ENCODE measurements at regions not wholly inside any gene's neighbourhood (a gene's known extent, or its start where the extent isn't known, plus 50 kb on each side); places are given as distances from the start of the nearest gene placed in this dataset.
"Not testable (repeated sequence)": the region's sequence is repeated elsewhere in the genome, so short reads cannot be mapped to it uniquely, and the experiment has no call there.

GRCh38 chr1:164440232-164440631 is 118.8 kb upstream of the PBX1 start:
- no peak overlapping the region for H3K27ac ChIP-seq (ENCODE audit: insufficient read depth in 1 of 2, low read depth in 1 of 2, low read length in 2 of 2, poor library complexity in 1 of 2, severe bottlenecking in 2 of 2)
- WGBS (ENCODE audit: insufficient coverage), result no CpG with 5 or more reads among the region's 1 CpG
- CTCF ChIA-PET, result no interaction called here
- H3K4me3 ChIP-seq (ENCODE audit: control insufficient read depth in 1 of 7, extremely low read depth in 1 of 7, insufficient read depth in 4 of 7, low read depth in 2 of 7, low read length in 6 of 7), result no peak overlapping the region
- POLR2A ChIA-PET, result no interaction called here
- H3K9me3 ChIP-seq (ENCODE audit: control extremely low read depth in 1 of 5, control insufficient read depth in 4 of 5, insufficient read depth in 2 of 5, low read depth in 1 of 5, low read length in 4 of 5), result no peaks in the 10 kb centered on the region
- no peaks in the 10 kb centered on the region for H3K27me3 ChIP-seq (replicated peaks in 2 of 5; ENCODE audit: control insufficient read depth in 4 of 5, insufficient read depth in 5 of 5, low read length in 4 of 5)
- no peaks in the 10 kb centered on the region for H3K36me3 ChIP-seq (ENCODE audit: control insufficient read depth in 4 of 4, insufficient read depth in 4 of 4, low read length in 3 of 4)
- peak; percentile 4 to 28 (median 20) for DNase-seq
- no peaks in the 10 kb centered on the region for H3K4me1 ChIP-seq (ENCODE audit: control extremely low read depth in 1 of 4, control insufficient read depth in 4 of 4, insufficient read depth in 4 of 4, low read length in 3 of 4)

DNA sequence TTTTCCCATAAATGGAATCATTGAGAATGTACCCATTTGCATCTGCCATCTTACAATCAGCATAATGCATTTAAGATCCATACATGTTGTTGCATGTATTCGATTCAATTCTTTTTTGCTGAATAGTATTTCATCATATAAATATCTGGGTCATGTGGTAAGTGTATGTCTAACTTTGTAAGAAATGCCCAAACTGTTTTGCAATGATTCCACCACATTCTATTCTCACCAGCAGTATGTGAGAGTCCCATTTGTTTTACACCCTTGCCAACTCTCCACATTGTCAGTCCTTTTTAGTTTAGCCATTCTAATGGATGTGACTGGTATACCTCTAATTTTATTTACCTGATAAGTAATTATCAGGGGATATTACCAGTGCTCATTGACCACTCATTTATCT is 115.8 kb upstream of the PBX1 start:
- no CpG with 5 or more reads among the region's 1 CpG for WGBS (ENCODE audit: insufficient coverage)
- H3K36me3 ChIP-seq (ENCODE audit: control insufficient read depth in 4 of 4, insufficient read depth in 4 of 4, low read length in 3 of 4), result no peaks in the 10 kb centered on the region
- CTCF ChIA-PET, result no interaction called here

DNA sequence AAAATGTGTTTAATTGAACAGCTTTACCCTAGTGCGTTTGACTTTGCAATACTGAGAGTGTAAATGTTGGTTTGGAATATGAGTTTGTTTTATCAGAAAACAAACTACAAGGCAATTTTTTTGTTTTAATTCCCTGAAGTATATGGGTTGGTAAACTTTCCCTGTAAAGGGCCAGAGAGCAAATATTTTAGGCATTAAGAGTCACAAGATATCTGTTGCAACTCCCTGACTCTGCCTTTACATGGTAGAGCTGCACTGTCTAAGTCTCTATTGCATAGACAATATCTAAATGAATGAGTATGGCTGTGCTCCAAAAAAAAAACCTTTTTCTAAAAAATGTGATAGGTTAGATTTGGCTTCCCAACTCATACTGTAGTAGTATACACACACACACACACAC is 115.1 kb upstream of the PBX1 start:
- no peak for DNase-seq
- Histone ChIP-seq H3K27me3 (replicated peaks in 2 of 5; ENCODE audit: control insufficient read depth in 4 of 5, insufficient read depth in 5 of 5, low read length in 4 of 5) (no peaks in the 10 kb centered on the region), H3K4me1 (ENCODE audit: control extremely low read depth in 1 of 4, control insufficient read depth in 4 of 4, insufficient read depth in 4 of 4, low read length in 3 of 4) (no peaks in the 10 kb centered on the region), H3K36me3 (ENCODE audit: control insufficient read depth in 4 of 4, insufficient read depth in 4 of 4, low read length in 3 of 4) (no peaks in the 10 kb centered on the region), H3K4me3 (ENCODE audit: control insufficient read depth in 1 of 7, extremely low read depth in 1 of 7, insufficient read depth in 4 of 7, low read depth in 2 of 7, low read length in 6 of 7) (no peak overlapping the region), H3K27ac (ENCODE audit: insufficient read depth in 1 of 2, low read depth in 1 of 2, low read length in 2 of 2, poor library complexity in 1 of 2, severe bottlenecking in 2 of 2) (no peak overlapping the region), H3K9me3 (ENCODE audit: control extremely low read depth in 1 of 5, control insufficient read depth in 4 of 5, insufficient read depth in 2 of 5, low read depth in 1 of 5, low read length in 4 of 5) (no peaks in the 10 kb centered on the region)
- CTCF ChIA-PET, result no interaction called here
- POLR2A ChIA-PET, result interaction anchor here (0.5 kb wide), 1 partner anchor 37 kb away, joined by 3 read pairs; no protein-coding TSS in a partner anchor
- no CpG with 5 or more reads among the region's 1 CpG for WGBS (ENCODE audit: insufficient coverage)

More for the DNA sequence above, 115.8 kb upstream of the PBX1 start:
- DNase-seq, result no peak
- no peak overlapping the region for H3K27ac ChIP-seq (ENCODE audit: insufficient read depth in 1 of 2, low read depth in 1 of 2, low read length in 2 of 2, poor library complexity in 1 of 2, severe bottlenecking in 2 of 2)
- POLR2A ChIA-PET, result no interaction called here
- H3K9me3 ChIP-seq (ENCODE audit: control extremely low read depth in 1 of 5, control insufficient read depth in 4 of 5, insufficient read depth in 2 of 5, low read depth in 1 of 5, low read length in 4 of 5), result no peaks in the 10 kb centered on the region
- no peaks in the 10 kb centered on the region for H3K27me3 ChIP-seq (replicated peaks in 2 of 5; ENCODE audit: control insufficient read depth in 4 of 5, insufficient read depth in 5 of 5, low read length in 4 of 5)
- H3K4me3 ChIP-seq (ENCODE audit: control insufficient read depth in 1 of 7, extremely low read depth in 1 of 7, insufficient read depth in 4 of 7, low read depth in 2 of 7, low read length in 6 of 7), result no peak overlapping the region
- no peaks in the 10 kb centered on the region for H3K4me1 ChIP-seq (ENCODE audit: control extremely low read depth in 1 of 4, control insufficient read depth in 4 of 4, insufficient read depth in 4 of 4, low read length in 3 of 4)

DNA sequence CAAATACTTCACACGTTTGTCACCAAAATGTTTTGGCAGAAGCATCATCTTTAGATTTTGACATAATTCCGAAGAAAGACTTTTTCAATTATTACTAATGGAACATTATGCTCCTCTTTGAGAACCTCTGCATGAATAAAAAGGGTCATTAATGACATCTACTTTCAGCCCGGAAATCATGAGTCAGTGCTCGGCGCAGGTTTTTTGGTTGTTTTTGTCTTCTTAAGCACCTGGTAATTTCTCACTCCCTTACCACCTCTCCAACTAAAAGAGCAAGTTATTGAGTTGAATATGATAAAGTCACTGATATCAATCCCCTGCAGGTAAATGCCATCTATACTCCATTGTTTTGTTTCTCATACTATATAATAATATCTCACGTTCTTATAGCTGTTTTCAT is 113.0 kb upstream of the PBX1 start:
- CTCF ChIA-PET, result no interaction called here
- WGBS (ENCODE audit: insufficient coverage), result 100% methylated on average over 2 of the region's 6 CpGs

GRCh38 chr1:164452549-164452948 is 106.4 kb upstream of the PBX1 start:
- Histone ChIP-seq H3K4me1 (ENCODE audit: control extremely low read depth in 1 of 4, control insufficient read depth in 4 of 4, insufficient read depth in 4 of 4, low read length in 3 of 4) (no peaks in the 10 kb centered on the region), H3K9me3 (ENCODE audit: control extremely low read depth in 1 of 5, control insufficient read depth in 4 of 5, insufficient read depth in 2 of 5, low read depth in 1 of 5, low read length in 4 of 5) (peaks cover 0 to 3% (median 0%) of the 10 kb centered on the region in 5 experiments), H3K27ac (ENCODE audit: insufficient read depth in 1 of 2, low read depth in 1 of 2, low read length in 2 of 2, poor library complexity in 1 of 2, severe bottlenecking in 2 of 2) (no peak overlapping the region), H3K36me3 (ENCODE audit: control insufficient read depth in 4 of 4, insufficient read depth in 4 of 4, low read length in 3 of 4) (no peaks in the 10 kb centered on the region), H3K4me3 (ENCODE audit: control insufficient read depth in 1 of 7, extremely low read depth in 1 of 7, insufficient read depth in 4 of 7, low read depth in 2 of 7, low read length in 6 of 7) (no peak overlapping the region), H3K27me3 (replicated peaks in 2 of 5; ENCODE audit: control insufficient read depth in 4 of 5, insufficient read depth in 5 of 5, low read length in 4 of 5) (no peaks in the 10 kb centered on the region)
- POLR2A ChIA-PET, result interaction anchor here (0.6 kb wide), 1 partner anchor 55 kb away, joined by 3 read pairs; no protein-coding TSS in a partner anchor
- no peak for DNase-seq
- 100% methylated on average over 1 of the region's 1 CpG for WGBS (ENCODE audit: insufficient coverage)
- CTCF ChIA-PET, result interaction anchor here (0.7 kb wide), 1 partner anchor 1258 kb away, joined by 3 read pairs; no protein-coding TSS in a partner anchor

More for the DNA sequence above, 113.0 kb upstream of the PBX1 start:
- no peaks in the 10 kb centered on the region for H3K36me3 ChIP-seq (ENCODE audit: control insufficient read depth in 4 of 4, insufficient read depth in 4 of 4, low read length in 3 of 4)
- no peaks in the 10 kb centered on the region for H3K4me1 ChIP-seq (ENCODE audit: control extremely low read depth in 1 of 4, control insufficient read depth in 4 of 4, insufficient read depth in 4 of 4, low read length in 3 of 4)
- no peak for DNase-seq
- POLR2A ChIA-PET, result no interaction called here
- H3K27me3 ChIP-seq (replicated peaks in 2 of 5; ENCODE audit: control insufficient read depth in 4 of 5, insufficient read depth in 5 of 5, low read length in 4 of 5), result no peaks in the 10 kb centered on the region
- H3K27ac ChIP-seq (ENCODE audit: insufficient read depth in 1 of 2, low read depth in 1 of 2, low read length in 2 of 2, poor library complexity in 1 of 2, severe bottlenecking in 2 of 2), result no peak overlapping the region
- H3K9me3 ChIP-seq (ENCODE audit: control extremely low read depth in 1 of 5, control insufficient read depth in 4 of 5, insufficient read depth in 2 of 5, low read depth in 1 of 5, low read length in 4 of 5), result no peaks in the 10 kb centered on the region
- H3K4me3 ChIP-seq (ENCODE audit: control insufficient read depth in 1 of 7, extremely low read depth in 1 of 7, insufficient read depth in 4 of 7, low read depth in 2 of 7, low read length in 6 of 7), result no peak overlapping the region

- WGBS (ENCODE audit: insufficient coverage), result no CpG with 5 or more reads among the region's 1 CpG
- Histone ChIP-seq H3K4me3 (ENCODE audit: control insufficient read depth in 1 of 7, extremely low read depth in 1 of 7, insufficient read depth in 4 of 7, low read depth in 2 of 7, low read length in 6 of 7) (no peak overlapping the region), H3K27me3 (replicated peaks in 2 of 5; ENCODE audit: control insufficient read depth in 4 of 5, insufficient read depth in 5 of 5, low read length in 4 of 5) (no peaks in the 10 kb centered on the region), H3K9me3 (ENCODE audit: control extremely low read depth in 1 of 5, control insufficient read depth in 4 of 5, insufficient read depth in 2 of 5, low read depth in 1 of 5, low read length in 4 of 5) (peaks cover 0 to 3% (median 0%) of the 10 kb centered on the region in 5 experiments), H3K4me1 (ENCODE audit: control extremely low read depth in 1 of 4, control insufficient read depth in 4 of 4, insufficient read depth in 4 of 4, low read length in 3 of 4) (no peaks in the 10 kb centered on the region), H3K36me3 (ENCODE audit: control insufficient read depth in 4 of 4, insufficient read depth in 4 of 4, low read length in 3 of 4) (no peaks in the 10 kb centered on the region), H3K27ac (ENCODE audit: insufficient read depth in 1 of 2, low read depth in 1 of 2, low read length in 2 of 2, poor library complexity in 1 of 2, severe bottlenecking in 2 of 2) (no peak overlapping the region)
- ChIA-PET POLR2A (no interaction called here), CTCF (no interaction called here)
- DNase-seq, result no peak
These were observed 102.7 kb upstream of the PBX1 start for GRCh38 chr1:164456272-164456671.

GRCh38 chr1:164459176-164459575 is 99.8 kb upstream of the PBX1 start:
- POLR2A ChIA-PET; CTCF ChIA-PET; H3K36me3 ChIP-seq (ENCODE audit: control insufficient read depth in 4 of 4, insufficient read depth in 4 of 4, low read length in 3 of 4); H3K27me3 ChIP-seq (replicated peaks in 2 of 5; ENCODE audit: control insufficient read depth in 4 of 5, insufficient read depth in 5 of 5, low read length in 4 of 5); H3K9me3 ChIP-seq (ENCODE audit: control extremely low read depth in 1 of 5, control insufficient read depth in 4 of 5, insufficient read depth in 2 of 5, low read depth in 1 of 5, low read length in 4 of 5); H3K4me3 ChIP-seq (ENCODE audit: control insufficient read depth in 1 of 7, extremely low read depth in 1 of 7, insufficient read depth in 4 of 7, low read depth in 2 of 7, low read length in 6 of 7); H3K4me1 ChIP-seq (ENCODE audit: control extremely low read depth in 1 of 4, control insufficient read depth in 4 of 4, insufficient read depth in 4 of 4, low read length in 3 of 4); H3K27ac ChIP-seq (ENCODE audit: insufficient read depth in 1 of 2, low read depth in 1 of 2, low read length in 2 of 2, poor library complexity in 1 of 2, severe bottlenecking in 2 of 2); DNase-seq: not testable (repeated sequence)
- WGBS (ENCODE audit: insufficient coverage), result 99% methylated on average over 9 of the region's 25 CpGs

Measured in common myeloid progenitor, CD34-positive (primary cell).